MCF 10A (cell line): ENCODE measurements at regions not wholly inside any gene's neighbourhood (a gene's known extent, or its start where the extent isn't known, plus 50 kb on each side); places are given as distances from the start of the nearest gene placed in this dataset.

Experiments used
- BruUV-seq: library from RNA; stranded (reverse); fragments of 400-500 nt; replicated peaks from 2 replicates; lab custom pipeline; 2021; lab: Mats Ljungman, UMichigan
- CTCF ChIA-PET: fragments of 300-600 bp; sonication (Branson Sonifier 250); formaldehyde crosslinking; extraction: SDS; loops from one replicate; lab custom pipeline; 2021; ENCODE audit warnings: antibody characterized with exemption, inconsistent platforms; lab: Yijun Ruan, JAX
- POLR2A ChIA-PET: fragments of 300-600, 350-650 bp; sonication (Branson Sonifier 250); formaldehyde crosslinking; extraction: SDS; loops from one replicate; lab custom pipeline; 2020; ENCODE audit warnings: antibody characterized with exemption, inconsistent platforms; lab: Yijun Ruan, JAX
- DNase-seq: peaks from one replicate; pipeline ENCODE4 v3.0.0-alpha.2; 2018; ENCODE audit not compliant: unreplicated experiment
- H3K27ac Mint-ChIP-seq: one replicate; pipeline ENCODE4 v1.8.0; 2022; ENCODE audit warnings: mild to moderate bottlenecking, low read depth, mixed read lengths; ENCODE audit not compliant: unreplicated experiment
- H3K27me3 Mint-ChIP-seq: one replicate; pipeline ENCODE4 v1.8.0; 2022; ENCODE audit warnings: mixed read lengths; ENCODE audit not compliant: insufficient read depth, unreplicated experiment
- H3K36me3 Mint-ChIP-seq: one replicate; pipeline ENCODE4 v1.8.0; 2022; ENCODE audit warnings: mild to moderate bottlenecking, moderate library complexity, mixed read lengths; ENCODE audit not compliant: insufficient read depth, unreplicated experiment
- H3K4me1 Mint-ChIP-seq: one replicate; pipeline ENCODE4 v1.8.0; 2022; ENCODE audit warnings: mixed read lengths; ENCODE audit not compliant: insufficient read depth, unreplicated experiment
- H3K4me3 Mint-ChIP-seq: one replicate; pipeline ENCODE4 v1.8.0; 2022; ENCODE audit warnings: mild to moderate bottlenecking, moderate library complexity, mixed read lengths; ENCODE audit not compliant: unreplicated experiment
- H3K9me3 Mint-ChIP-seq: one replicate; pipeline ENCODE4 v1.8.0; 2022; ENCODE audit warnings: mixed read lengths; ENCODE audit not compliant: unreplicated experiment
- intact Hi-C: fragments of 100-400 bp; cut with micrococcal nuclease; formaldehyde crosslinking; loops from 2 replicates; pipeline ENCODE4 v1.14.1; 2022
- TF ChIP-seq, protein P1 (sequence below): fragments of 200-600 bp; IDR thresholded peaks from one replicate; pipeline ENCODE4 v1.8.0; 2022; ENCODE audit warnings: antibody characterized with exemption, mild to moderate bottlenecking; ENCODE audit not compliant: unreplicated experiment

DNA sequence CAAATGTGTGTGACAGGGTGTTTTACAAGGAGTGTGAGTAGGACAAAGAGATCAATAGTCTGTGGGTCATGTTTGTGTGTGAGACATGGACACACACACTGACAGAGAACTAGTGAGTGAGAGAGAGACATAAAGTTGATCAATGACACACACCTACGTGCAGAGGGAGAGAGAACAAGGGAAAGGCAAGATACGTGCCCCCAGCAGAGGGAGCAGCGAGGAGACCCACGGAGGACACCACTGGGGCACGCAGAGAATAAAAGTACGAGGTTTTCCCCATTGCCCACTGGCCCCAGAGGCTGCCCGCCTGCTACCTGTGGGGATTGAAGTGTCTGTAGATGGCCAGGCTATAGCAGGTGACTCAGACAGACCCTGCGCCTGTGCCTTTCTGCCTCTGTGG lies 130.2 kb upstream of the CSF3R start:
- TF ChIP-seq, protein P1, sequence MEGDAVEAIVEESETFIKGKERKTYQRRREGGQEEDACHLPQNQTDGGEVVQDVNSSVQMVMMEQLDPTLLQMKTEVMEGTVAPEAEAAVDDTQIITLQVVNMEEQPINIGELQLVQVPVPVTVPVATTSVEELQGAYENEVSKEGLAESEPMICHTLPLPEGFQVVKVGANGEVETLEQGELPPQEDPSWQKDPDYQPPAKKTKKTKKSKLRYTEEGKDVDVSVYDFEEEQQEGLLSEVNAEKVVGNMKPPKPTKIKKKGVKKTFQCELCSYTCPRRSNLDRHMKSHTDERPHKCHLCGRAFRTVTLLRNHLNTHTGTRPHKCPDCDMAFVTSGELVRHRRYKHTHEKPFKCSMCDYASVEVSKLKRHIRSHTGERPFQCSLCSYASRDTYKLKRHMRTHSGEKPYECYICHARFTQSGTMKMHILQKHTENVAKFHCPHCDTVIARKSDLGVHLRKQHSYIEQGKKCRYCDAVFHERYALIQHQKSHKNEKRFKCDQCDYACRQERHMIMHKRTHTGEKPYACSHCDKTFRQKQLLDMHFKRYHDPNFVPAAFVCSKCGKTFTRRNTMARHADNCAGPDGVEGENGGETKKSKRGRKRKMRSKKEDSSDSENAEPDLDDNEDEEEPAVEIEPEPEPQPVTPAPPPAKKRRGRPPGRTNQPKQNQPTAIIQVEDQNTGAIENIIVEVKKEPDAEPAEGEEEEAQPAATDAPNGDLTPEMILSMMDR: no peak
- BruUV-seq: no TSS peak
- intact Hi-C loops: no loop called here
- Mint-ChIP-seq H3K4me1 (no peaks in the 10 kb centered on the region), H3K9me3 (no peaks in the 10 kb centered on the region), H3K4me3 (no peak overlapping the region), H3K36me3 (no peaks in the 10 kb centered on the region), H3K27me3 (no peaks in the 10 kb centered on the region), H3K27ac (no peak overlapping the region)
- no peak for DNase-seq
- POLR2A ChIA-PET: no interaction called here
- CTCF ChIA-PET: interaction anchor here (1.0 to 1.3 kb wide), 2 partner anchors 7 to 37 kb away, joined by 4 to 6 read pairs; no protein-coding TSS in a partner anchor

- no peak overlapping the region for H3K27ac Mint-ChIP-seq
- no peaks in the 10 kb centered on the region for H3K9me3 Mint-ChIP-seq
- no peak for DNase-seq
- H3K4me3 Mint-ChIP-seq: no peak overlapping the region
- no TSS peak for BruUV-seq
- TF ChIP-seq, protein P1: no peak
- no peaks in the 10 kb centered on the region for H3K27me3 Mint-ChIP-seq
- no peaks in the 10 kb centered on the region for H3K36me3 Mint-ChIP-seq
- ChIA-PET POLR2A (no interaction called here), CTCF (interaction anchor here (0.6 to 1.3 kb wide), 4 partner anchors 8 to 803 kb away, joined by 3 to 6 read pairs (median 4); no protein-coding TSS in a partner anchor)
- intact Hi-C loops: no loop called here
- no peaks in the 10 kb centered on the region for H3K4me1 Mint-ChIP-seq
Observed at GRCh38 chr1:36612121-36612520, 129.4 kb upstream of the CSF3R start.

DNA sequence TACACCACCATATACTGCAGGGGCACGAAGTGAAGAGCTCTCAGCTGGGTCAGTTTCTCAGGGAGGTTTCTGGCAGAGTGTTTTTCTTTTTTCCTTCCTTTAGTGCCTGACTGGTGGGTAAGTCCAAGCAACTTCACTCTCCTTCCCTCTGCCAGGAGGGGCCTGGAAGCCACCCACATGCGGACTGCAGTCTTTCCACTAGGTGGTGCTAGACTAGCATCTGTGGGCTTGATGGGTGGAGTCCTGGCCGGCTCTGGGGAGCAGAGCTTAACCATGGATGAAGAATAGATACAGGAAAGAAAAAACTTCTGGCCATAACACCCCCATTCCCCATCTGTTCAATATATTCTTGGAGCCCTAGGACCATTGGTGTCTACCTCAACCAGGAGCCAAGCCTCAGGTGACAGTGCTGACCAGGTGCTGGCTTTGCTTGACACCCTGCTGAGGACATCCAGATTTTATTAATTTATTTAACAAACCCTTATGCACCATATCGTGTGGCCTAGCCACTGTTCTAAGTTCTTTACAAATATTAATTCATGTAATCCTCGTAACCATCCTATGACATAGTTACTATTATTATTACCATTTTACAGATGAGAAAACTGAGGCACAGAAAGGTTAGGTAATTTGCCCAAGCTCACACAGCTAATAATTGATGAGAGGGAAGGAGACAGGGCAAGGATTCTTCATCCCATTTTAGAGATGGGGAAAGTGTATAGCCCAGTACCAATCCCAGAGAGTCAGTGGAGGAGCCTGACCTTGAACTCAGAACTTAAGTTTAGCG lies 126.7 kb upstream of the CSF3R start:
- POLR2A ChIA-PET: no interaction called here
- H3K36me3 Mint-ChIP-seq: no peaks in the 10 kb centered on the region

GRCh38 chr1:36608272-36608671 lies 125.6 kb upstream of the CSF3R start:
- no peak for DNase-seq
- no peaks in the 10 kb centered on the region for H3K36me3 Mint-ChIP-seq
- H3K27me3 Mint-ChIP-seq: peaks cover 5% of the 10 kb centered on the region
- CTCF ChIA-PET: interaction anchor here (0.6 to 2.0 kb wide), 7 partner anchors 9 to 826 kb away, joined by 3 to 7 read pairs (median 3); no protein-coding TSS in a partner anchor
- no peak overlapping the region for H3K4me3 Mint-ChIP-seq
- TF ChIP-seq, protein P1: no peak
- H3K9me3 Mint-ChIP-seq: no peaks in the 10 kb centered on the region
- H3K27ac Mint-ChIP-seq: no peak overlapping the region
- intact Hi-C loops: no loop called here
- no TSS peak for BruUV-seq
- POLR2A ChIA-PET: interaction anchor here (0.5 kb wide), 2 partner anchors 69 to 290 kb away, joined by 3 read pairs; no protein-coding TSS in a partner anchor
- no peaks in the 10 kb centered on the region for H3K4me1 Mint-ChIP-seq

More for the DNA sequence above, 126.7 kb upstream of the CSF3R start:
- H3K9me3 Mint-ChIP-seq: no peaks in the 10 kb centered on the region
- H3K27ac Mint-ChIP-seq: no peak overlapping the region
- no peak overlapping the region for H3K4me3 Mint-ChIP-seq
- TF ChIP-seq, protein P1: peak; percentile 71
- peak; percentile 70 for DNase-seq
- intact Hi-C loops: no loop called here
- H3K27me3 Mint-ChIP-seq: no peaks in the 10 kb centered on the region
- BruUV-seq: no TSS peak
- CTCF ChIA-PET: interaction anchor here (0.6 to 2.2 kb wide), 17 partner anchors 10 to 1155 kb away, joined by 3 to 7 read pairs (median 4); partner anchors contain the start of gene EPHA10
- H3K4me1 Mint-ChIP-seq: no peaks in the 10 kb centered on the region
